HG02623 (cell line): ENCODE measurements at regions not wholly inside any gene's neighbourhood (a gene's known extent, or its start where the extent isn't known, plus 50 kb on each side); places are given as distances from the start of the nearest gene placed in this dataset.

Experiments
- ATAC-seq: cut with Tn5 transposase; IDR thresholded peaks from one replicate; pipeline ENCODE4 v1.9.1; 2021; ENCODE audit warnings: moderate library complexity; ENCODE audit not compliant: unreplicated experiment

DNA sequence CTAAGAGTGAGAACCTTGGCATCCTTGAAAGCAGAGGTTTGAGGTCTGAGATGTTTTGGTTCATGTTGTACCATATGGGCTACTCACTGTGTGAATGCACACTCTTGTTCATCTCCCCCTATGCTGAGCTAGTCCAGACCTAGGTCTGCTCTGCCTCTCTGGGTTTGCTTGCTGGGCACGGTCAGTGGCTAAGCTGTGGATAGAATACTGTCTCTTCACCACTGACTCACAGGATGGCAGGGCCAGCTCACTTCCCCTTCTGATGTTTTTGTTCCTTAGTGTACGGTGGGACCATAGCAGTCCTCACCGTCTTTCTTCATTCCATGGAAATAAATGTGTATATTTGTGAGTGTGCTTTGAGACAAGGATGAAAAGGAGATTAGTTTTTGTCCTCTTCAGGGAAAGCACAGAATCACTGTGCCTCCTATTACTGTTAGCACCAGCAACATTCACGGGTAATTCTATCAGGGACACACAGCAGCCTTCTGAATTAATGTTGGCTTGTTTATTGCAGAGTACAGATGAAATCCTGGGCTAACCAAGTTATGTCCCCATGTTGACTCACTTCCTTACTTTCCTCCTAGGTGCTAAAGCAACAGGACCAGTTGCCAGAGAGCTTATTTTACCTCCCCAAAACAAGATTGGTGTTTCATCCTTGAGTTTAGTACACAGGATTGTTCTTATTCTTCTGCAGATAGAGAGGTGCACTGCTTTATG, 56.9 kb upstream of the IVNS1ABP start:
- ATAC-seq: no peak

DNA sequence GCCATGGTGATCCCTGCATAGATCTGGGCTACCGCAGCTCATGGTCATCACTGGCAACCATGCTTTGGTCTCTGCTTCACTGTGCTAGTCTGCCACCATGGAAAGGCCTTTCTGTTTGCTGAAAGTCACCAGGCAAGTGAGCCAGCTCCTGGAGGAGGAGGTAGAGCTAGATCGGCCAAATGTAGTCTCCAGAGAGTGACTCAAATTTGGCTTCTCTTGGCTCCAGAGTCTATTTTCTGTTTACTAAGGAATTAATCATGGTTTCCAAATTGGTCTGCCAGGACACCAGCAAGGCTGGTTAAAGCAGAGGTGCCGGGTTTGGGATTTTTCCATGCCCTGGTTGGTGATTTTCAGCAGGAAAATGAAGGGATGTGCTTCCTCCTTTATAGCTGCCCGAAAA, 52.7 kb upstream of the IVNS1ABP start:
- ATAC-seq: no peak

DNA sequence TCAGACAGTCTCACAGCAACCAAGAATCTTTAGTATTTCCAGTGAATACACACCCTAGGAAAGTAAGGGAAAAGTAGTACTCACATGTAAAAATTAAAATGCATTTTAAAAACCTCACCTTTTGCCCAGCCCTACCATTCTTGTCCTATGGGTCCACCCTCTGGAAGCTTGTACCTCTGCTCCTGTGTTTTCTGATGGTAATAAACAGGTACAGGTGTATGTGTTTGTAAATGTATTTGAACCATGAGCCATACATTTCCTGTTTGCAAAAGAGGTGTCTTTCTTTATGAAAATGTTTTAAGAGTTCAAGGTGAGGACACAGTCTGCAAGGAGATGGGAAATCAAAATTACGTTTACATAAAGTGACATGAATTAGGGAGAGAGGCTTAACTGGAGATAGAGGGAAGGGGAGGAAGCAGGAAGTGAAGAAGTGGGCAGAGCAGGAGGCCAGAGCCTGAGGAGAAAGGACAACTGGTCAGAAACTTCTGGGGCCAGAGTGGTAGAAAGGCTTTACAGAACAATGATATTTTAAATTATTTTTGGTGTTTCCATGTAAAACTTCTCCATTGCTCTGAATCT, 52.0 kb upstream of the IVNS1ABP start:
- ATAC-seq: no peak

DNA sequence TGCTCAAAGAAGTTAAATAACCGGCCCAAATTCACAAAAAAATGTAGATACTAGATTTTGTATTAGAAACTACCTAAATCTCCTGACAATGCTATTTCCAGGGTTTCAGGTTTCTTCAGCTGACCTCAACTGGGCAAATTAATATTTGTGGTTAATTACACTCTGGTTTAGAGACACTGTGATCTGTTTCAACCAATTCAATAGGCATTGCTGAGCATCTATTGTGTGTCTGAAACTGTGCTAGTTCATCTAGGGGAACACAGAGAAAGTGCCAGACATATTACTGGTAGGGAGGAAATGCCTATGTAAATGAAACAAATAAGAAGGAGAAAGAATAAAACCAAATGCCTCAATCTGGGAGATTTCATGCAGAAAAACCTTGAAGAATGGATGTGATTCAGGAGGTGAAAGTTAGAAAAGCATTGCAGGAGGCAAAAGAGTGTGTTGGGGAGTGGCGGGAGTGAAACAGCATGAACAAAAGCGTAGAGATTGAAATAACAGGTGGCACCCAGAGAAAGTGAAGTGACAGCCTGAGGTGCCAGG, 51.3 kb upstream of the IVNS1ABP start:
- no peak for ATAC-seq

DNA sequence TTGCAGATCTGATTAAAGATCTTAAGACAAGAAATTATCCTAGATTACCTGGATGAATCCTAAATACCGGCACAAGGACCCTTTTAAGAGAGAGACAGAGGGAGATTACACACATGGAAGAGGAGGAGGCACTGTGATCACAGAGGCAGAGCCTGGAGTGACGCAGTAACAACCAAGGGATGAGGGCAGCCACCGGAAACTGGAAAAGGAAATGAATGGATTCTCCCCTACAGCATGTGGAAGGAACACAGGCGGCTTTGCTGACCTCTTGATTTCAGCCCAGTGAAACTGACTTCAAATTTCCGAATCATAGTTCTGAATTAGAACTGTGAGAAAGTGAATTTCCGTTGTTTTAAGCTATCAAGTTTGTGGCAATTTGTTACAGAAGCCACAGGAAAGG, 50.2 kb upstream of the IVNS1ABP start:
- ATAC-seq: no peak
